ENCODE measurements at regions not wholly inside any gene's neighbourhood (a gene's known extent, or its start where the extent isn't known, plus 50 kb on each side); places are given as distances from the start of the nearest gene placed in this dataset.

DNA sequence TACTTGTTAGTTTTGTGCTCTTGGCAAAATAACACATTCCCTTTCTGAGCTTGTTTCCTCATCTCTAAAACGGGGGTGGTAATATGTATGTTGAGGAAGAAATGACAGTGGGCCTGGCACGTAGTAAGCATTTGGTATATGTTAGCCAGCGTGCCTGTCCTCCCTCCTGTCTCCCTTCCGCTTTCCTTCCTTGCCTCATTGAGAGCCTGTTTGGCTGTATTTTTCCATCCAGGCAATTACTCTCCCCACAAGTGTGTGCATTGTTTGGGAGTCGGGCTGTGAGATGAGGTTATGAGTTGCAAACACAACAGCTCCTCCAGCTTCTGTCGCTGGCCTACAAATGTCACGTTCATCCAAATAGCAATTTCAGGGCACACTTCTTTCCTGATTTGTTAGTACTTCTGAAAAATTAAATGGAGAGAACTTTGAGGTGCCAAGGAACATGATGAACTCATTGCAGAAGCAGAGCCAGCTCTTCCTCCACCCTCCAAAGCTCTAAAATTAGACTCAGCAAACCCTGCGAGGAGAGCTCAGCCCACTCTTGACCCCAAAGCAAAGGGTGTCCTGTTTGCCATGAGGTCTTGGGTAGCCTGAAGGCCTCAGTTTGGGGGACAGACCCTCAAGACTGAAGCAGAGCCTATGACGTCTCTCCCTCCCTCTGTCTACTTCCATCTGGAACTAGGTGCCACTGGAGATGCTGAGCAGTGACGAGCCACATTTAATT lies 50.7 kb upstream of the TOX2 start:
- no peak overlapping the region for H3K27ac ChIP-seq (ENCODE audit: low read depth, low read length, poor library complexity, severe bottlenecking)
- no peaks in the 10 kb centered on the region for H3K9me2 ChIP-seq (ENCODE audit: low read depth, low read length)
- no peaks in the 10 kb centered on the region for H3K79me2 ChIP-seq (ENCODE audit: insufficient read depth, low read length)
- H2AFZ ChIP-seq (ENCODE audit: low read length) = no peak overlapping the region
- H3K4me3 ChIP-seq (ENCODE audit: low read depth, low read length, poor library complexity, severe bottlenecking) = no peak overlapping the region
- no peak overlapping the region for H3K9ac ChIP-seq (ENCODE audit: low read length)
- no peaks in the 10 kb centered on the region for H3K27me3 ChIP-seq (ENCODE audit: insufficient read depth, low read length)
- no peaks in the 10 kb centered on the region for H3K36me3 ChIP-seq (ENCODE audit: insufficient read depth, low read length)
- H3F3A ChIP-seq (ENCODE audit: insufficient read depth, low read length) = no peaks in the 10 kb centered on the region
- TF ChIP-seq CTCF (IDR thresholded peaks at IDR 0.05; ENCODE audit: low read length) (no peak), EZH2 (IDR thresholded peaks at IDR 0.05; ENCODE audit: borderline replicate concordance, low read length) (no peak)
- H4K20me1 ChIP-seq (ENCODE audit: insufficient read depth, low read length) = no peaks in the 10 kb centered on the region
- no peak overlapping the region for H3K4me2 ChIP-seq (ENCODE audit: low read length)
- no peaks in the 10 kb centered on the region for H3K4me1 ChIP-seq (ENCODE audit: insufficient read depth, low read length, severe bottlenecking)
- H3K9me3 ChIP-seq (ENCODE audit: low read length) = no peaks in the 10 kb centered on the region

DNA sequence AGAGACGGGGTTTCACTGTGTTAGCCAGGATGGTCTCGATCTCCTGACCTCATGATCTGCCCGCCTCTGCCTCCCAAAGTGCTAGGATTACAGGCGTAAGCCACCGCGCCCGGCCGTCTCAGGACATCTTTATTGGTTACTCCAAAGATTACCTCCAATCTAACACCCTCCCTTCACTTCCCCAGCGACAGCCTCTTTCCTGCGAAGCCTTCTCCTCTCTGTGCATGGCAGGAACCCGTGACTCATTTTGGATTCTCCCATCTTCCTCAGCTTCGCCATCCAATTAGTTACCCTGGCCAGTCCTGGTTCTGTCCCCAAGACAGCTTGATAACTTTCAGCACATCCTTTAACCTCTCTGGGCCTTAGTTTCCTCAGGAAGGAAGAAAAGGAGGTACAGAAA lies 51.3 kb upstream of the TOX2 start:
- H3K79me2 ChIP-seq (ENCODE audit: insufficient read depth, low read length) = no peaks in the 10 kb centered on the region
- no peak overlapping the region for H3K4me3 ChIP-seq (ENCODE audit: low read depth, low read length, poor library complexity, severe bottlenecking)
- no peaks in the 10 kb centered on the region; the same call in 1 of the 2 replicates for H3K27me3 ChIP-seq (ENCODE audit: insufficient read depth, low read length)
- H3K4me1 ChIP-seq (ENCODE audit: insufficient read depth, low read length, severe bottlenecking) = no peaks in the 10 kb centered on the region
- TF ChIP-seq EZH2 (IDR thresholded peaks at IDR 0.05; ENCODE audit: borderline replicate concordance, low read length) = no peak
- no peak for TF ChIP-seq CTCF (IDR thresholded peaks at IDR 0.05; ENCODE audit: low read length)
- H3K9me2 ChIP-seq (ENCODE audit: low read depth, low read length) = no peaks in the 10 kb centered on the region
- H3K9ac ChIP-seq (ENCODE audit: low read length) = no peak overlapping the region
- H4K20me1 ChIP-seq (ENCODE audit: insufficient read depth, low read length) = no peaks in the 10 kb centered on the region
- H3K36me3 ChIP-seq (ENCODE audit: insufficient read depth, low read length) = no peaks in the 10 kb centered on the region
- no peak overlapping the region for H2AFZ ChIP-seq (ENCODE audit: low read length)
- H3K4me2 ChIP-seq (ENCODE audit: low read length) = no peak overlapping the region
- no peaks in the 10 kb centered on the region for H3K9me3 ChIP-seq (ENCODE audit: low read length)
- H3K27ac ChIP-seq (ENCODE audit: low read depth, low read length, poor library complexity, severe bottlenecking) = no peak overlapping the region
- H3F3A ChIP-seq (ENCODE audit: insufficient read depth, low read length) = no peaks in the 10 kb centered on the region

GRCh38 chr20:43862438-43862837 lies 52.2 kb upstream of the TOX2 start:
- Histone ChIP-seq H3K27me3 (ENCODE audit: insufficient read depth, low read length) (no peaks in the 10 kb centered on the region; the same call in 1 of the 2 replicates), H2AFZ (ENCODE audit: low read length) (no peak overlapping the region), H3K4me1 (ENCODE audit: insufficient read depth, low read length, severe bottlenecking) (no peaks in the 10 kb centered on the region), H3K36me3 (ENCODE audit: insufficient read depth, low read length) (no peaks in the 10 kb centered on the region), H3K4me3 (ENCODE audit: low read depth, low read length, poor library complexity, severe bottlenecking) (no peak overlapping the region), H3K9ac (ENCODE audit: low read length) (no peak overlapping the region), H3K9me2 (ENCODE audit: low read depth, low read length) (no peaks in the 10 kb centered on the region), H4K20me1 (ENCODE audit: insufficient read depth, low read length) (no peaks in the 10 kb centered on the region), H3K4me2 (ENCODE audit: low read length) (no peak overlapping the region), H3K27ac (ENCODE audit: low read depth, low read length, poor library complexity, severe bottlenecking) (no peak overlapping the region), H3F3A (ENCODE audit: insufficient read depth, low read length) (no peaks in the 10 kb centered on the region), H3K79me2 (ENCODE audit: insufficient read depth, low read length) (no peaks in the 10 kb centered on the region), H3K9me3 (ENCODE audit: low read length) (no peaks in the 10 kb centered on the region)
- no peak for TF ChIP-seq CTCF (IDR thresholded peaks at IDR 0.05; ENCODE audit: low read length)
- no peak for TF ChIP-seq EZH2 (IDR thresholded peaks at IDR 0.05; ENCODE audit: borderline replicate concordance, low read length)
